Lower leg skin (tissue), 4 donors: ENCODE measurements at regions not wholly inside any gene's neighbourhood (a gene's known extent, or its start where the extent isn't known, plus 50 kb on each side); places are given as distances from the start of the nearest gene placed in this dataset.

Source experiments
- DNase-seq, 2 donors: peaks; one replicate each; pipeline ENCODE4 v3.0.0-alpha.2; 2019; ENCODE audit warnings: low spot score in 2 of 2
- H3K4me3 ChIP-seq: fragments of 200-600 bp; sonication (generic); 2 replicates; pipeline ENCODE4 v1.5.1; 2017; ENCODE audit warnings: mild to moderate bottlenecking, low read depth; ENCODE audit not compliant: poor library complexity, severe bottlenecking
- CTCF ChIP-seq, 3 donors: fragments of 450-650 bp; IDR thresholded peaks; one replicate each; pipeline ENCODE4 v1.5.1; 2016; ENCODE audit warnings: antibody characterized with exemption in 3 of 3, mild to moderate bottlenecking in 3 of 3, moderate library complexity in 2 of 3
- POLR2A ChIP-seq, 2 donors: fragments of 450-650 bp; IDR thresholded peaks; one replicate each; pipeline ENCODE4 v1.6.1; 2016 to 2017; ENCODE audit warnings: antibody characterized with exemption in 2 of 2, mild to moderate bottlenecking in 1 of 2, moderate library complexity in 1 of 2
- WGBS, 2 donors: methylation state at CpG; one replicate each; pipeline ENCODE4 v1.1.5; 2018; 5-methylcytosine and 5-hydroxymethylcytosine counted together
- intact Hi-C: fragments of 100-400 bp; cut with DNase I; formaldehyde crosslinking; loops from one replicate; pipeline ENCODE4 v1.15.0; 2023; ENCODE audit warnings: low total_unique reads

GRCh38 chr7:153444641-153445040 is 607.6 kb upstream of the DPP6 start:
- TF ChIP-seq CTCF (IDR thresholded peaks at IDR 0.05) (no peak), POLR2A (IDR thresholded peaks at IDR 0.05) (no peak)
- no peak overlapping the region for H3K4me3 ChIP-seq
- DNase-seq: no peak
- intact Hi-C loops: no loop called here
- WGBS, 2 donors: 31 to 45% methylated on average over 8 of the region's 8 CpGs

DNA sequence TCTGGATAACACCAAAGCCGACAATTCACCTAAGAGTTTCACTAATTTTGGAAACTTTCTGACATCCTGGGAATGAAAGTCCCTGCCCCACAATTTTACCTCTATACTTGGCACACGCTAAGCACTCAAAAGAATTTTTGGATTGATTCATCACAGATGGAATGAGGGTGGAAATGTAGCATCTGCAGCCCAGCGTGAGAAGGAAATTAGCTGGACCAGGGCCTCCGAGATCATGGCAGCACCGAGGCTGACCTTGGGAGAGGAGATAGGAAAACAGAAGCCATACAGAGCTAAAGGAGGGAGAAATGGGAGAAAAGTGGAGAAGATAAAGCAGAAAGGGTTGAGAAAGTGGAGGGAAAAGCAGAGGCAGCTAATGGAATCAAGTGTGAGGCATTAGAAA is 606.6 kb upstream of the DPP6 start:
- 72 to 80% methylated on average over 5 of the region's 5 CpGs for WGBS, 2 donors
- no peak overlapping the region for H3K4me3 ChIP-seq
- TF ChIP-seq POLR2A (IDR thresholded peaks at IDR 0.05): no peak
- no peak for TF ChIP-seq CTCF (IDR thresholded peaks at IDR 0.05)
- DNase-seq: no peak
- intact Hi-C loops: no loop called here

DNA sequence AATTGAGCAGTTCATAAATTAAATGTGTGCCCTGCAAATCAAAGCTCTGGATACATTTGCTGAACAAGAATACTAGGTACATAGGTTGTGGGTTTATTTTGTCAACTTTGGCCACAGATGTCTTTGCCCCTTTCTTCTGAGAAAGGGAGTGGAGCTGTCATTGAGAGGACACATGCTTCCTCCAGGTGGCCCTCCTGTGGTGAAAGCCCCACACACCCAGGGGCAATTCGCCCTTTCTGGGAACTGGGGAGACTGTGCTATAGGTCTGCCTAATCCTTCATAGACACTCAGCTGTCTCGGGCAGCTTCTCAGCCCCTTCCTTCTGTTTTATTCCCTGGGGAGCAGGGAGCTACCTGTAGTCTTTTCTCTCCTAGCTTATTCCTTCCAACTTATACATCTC is 605.7 kb upstream of the DPP6 start:
- intact Hi-C loops: no loop called here
- DNase-seq: no peak
- H3K4me3 ChIP-seq: no peak overlapping the region
- TF ChIP-seq CTCF (IDR thresholded peaks at IDR 0.05) (no peak), POLR2A (IDR thresholded peaks at IDR 0.05) (no peak)
- WGBS, 2 donors: 52 to 88% methylated on average over 2 of the region's 2 CpGs

GRCh38 chr7:153447011-153447410 is 605.2 kb upstream of the DPP6 start:
- DNase-seq: no peak
- H3K4me3 ChIP-seq: no peak overlapping the region
- TF ChIP-seq CTCF (IDR thresholded peaks at IDR 0.05): no peak
- no peak for TF ChIP-seq POLR2A (IDR thresholded peaks at IDR 0.05)
- WGBS, 2 donors: 40 to 47% methylated on average over 5 of the region's 5 CpGs
- intact Hi-C loops: no loop called here

GRCh38 chr7:153452661-153453060 is 599.5 kb upstream of the DPP6 start:
- WGBS, 2 donors: 82 to 85% methylated on average over 3 of the region's 3 CpGs
- no peak overlapping the region for H3K4me3 ChIP-seq
- TF ChIP-seq CTCF (IDR thresholded peaks at IDR 0.05): no peak
- TF ChIP-seq POLR2A (IDR thresholded peaks at IDR 0.05): no peak
- DNase-seq: no peak
- intact Hi-C loops: no loop called here

GRCh38 chr7:153454306-153454705 is 597.9 kb upstream of the DPP6 start:
- no peak for TF ChIP-seq CTCF (IDR thresholded peaks at IDR 0.05)
- TF ChIP-seq POLR2A (IDR thresholded peaks at IDR 0.05): no peak
- H3K4me3 ChIP-seq: no peak overlapping the region
- no peak for DNase-seq
- intact Hi-C loops: no loop called here
- 83 to 88% methylated on average over 9 of the region's 9 CpGs for WGBS, 2 donors
